ENCODE measurements at regions not wholly inside any gene's neighbourhood (a gene's known extent, or its start where the extent isn't known, plus 50 kb on each side); places are given as distances from the start of the nearest gene placed in this dataset.

GRCh38 chr14:44609201-44609600, 102.1 kb upstream of the FSCB start:
- Histone ChIP-seq H3K4me3 (no peak overlapping the region), H3K4me1 (no peaks in the 10 kb centered on the region), H3K9me3 (no peaks in the 10 kb centered on the region), H3K27ac (no peak overlapping the region), H3K4me2 (no peak overlapping the region)
- 16% methylated on average over 1 of the region's 1 CpG for WGBS (ENCODE audit: missing lambda C conversion rate)
- TF ChIP-seq FOXS1 (CRISPR knock-in tag; IDR thresholded peaks at IDR 0.05) = no peak
- no peak for TF ChIP-seq SMC3 (IDR thresholded peaks at IDR 0.05)
- TF ChIP-seq RCOR1 (IDR thresholded peaks at IDR 0.05; ENCODE audit: low read depth, low read length) = no peak
- TF ChIP-seq REST (IDR thresholded peaks at IDR 0.05) = no peak
- no peak for TF ChIP-seq POLR2AphosphoS2 (conservative IDR thresholded peaks at IDR 0.05; ENCODE audit: low read length)
- no peak for TF ChIP-seq NPAS2 (CRISPR knock-in tag; IDR thresholded peaks at IDR 0.05; ENCODE audit: borderline replicate concordance)
- TF ChIP-seq CEBPB (IDR thresholded peaks at IDR 0.05) = no peak
- TF ChIP-seq NFE2L2 (conservative IDR thresholded peaks at IDR 0.05; ENCODE audit: low read length) = no peak
- POLR2A ChIA-PET = no interaction called here
- CTCF ChIA-PET = interaction anchor here (0.6 kb wide), 1 partner anchor 89 kb away, joined by 3 read pairs; no protein-coding TSS in a partner anchor
- no peak for DNase-seq (ENCODE audit: low read depth in 1 of 2, low spot score in 1 of 2)
- FAIRE-seq = no peak
- no peak for ATAC-seq

GRCh38 chr14:44607701-44608100, 100.6 kb upstream of the FSCB start:
- ChIA-PET POLR2A (no interaction called here), CTCF (no interaction called here)
- FAIRE-seq = no peak
- ATAC-seq = no peak
- Histone ChIP-seq H3K9me3 (no peaks in the 10 kb centered on the region), H3K4me1 (no peaks in the 10 kb centered on the region), H3K27ac (no peak overlapping the region), H3K4me3 (no peak overlapping the region), H3K4me2 (no peak overlapping the region)
- 32% methylated on average over 1 of the region's 1 CpG for WGBS (ENCODE audit: missing lambda C conversion rate)
- DNase-seq (ENCODE audit: low read depth in 1 of 2, low spot score in 1 of 2) = no peak
- TF ChIP-seq NPAS2 (CRISPR knock-in tag; IDR thresholded peaks at IDR 0.05; ENCODE audit: borderline replicate concordance) = no peak
- TF ChIP-seq HOXB13 (CRISPR knock-in tag; IDR thresholded peaks at IDR 0.05; ENCODE audit: low read depth) = no peak
- no peak for TF ChIP-seq ZFP36 (IDR thresholded peaks at IDR 0.05; ENCODE audit: borderline replicate concordance, partially characterized antibody)
- no peak for TF ChIP-seq PHF8 (IDR thresholded peaks at IDR 0.05; ENCODE audit: borderline replicate concordance, low read depth)
- no peak for TF ChIP-seq PBX3 (IDR thresholded peaks at IDR 0.05)
- TF ChIP-seq ELK1 (IDR thresholded peaks at IDR 0.05; ENCODE audit: low read depth, low read length) = no peak
- no peak for TF ChIP-seq CBX8 (IDR thresholded peaks at IDR 0.05)
- TF ChIP-seq HDAC2 (IDR thresholded peaks at IDR 0.05) = no peak
- no peak for TF ChIP-seq MAZ (IDR thresholded peaks at IDR 0.05; ENCODE audit: borderline replicate concordance, low read depth, low read length)
- TF ChIP-seq SMC3 (IDR thresholded peaks at IDR 0.05) = no peak
- TF ChIP-seq CHD4 (IDR thresholded peaks at IDR 0.05; ENCODE audit: borderline replicate concordance) = no peak

GRCh38 chr14:44606576-44606975, 99.5 kb upstream of the FSCB start:
- ATAC-seq (no peak), FAIRE-seq (no peak), DNase-seq (ENCODE audit: low read depth in 1 of 2, low spot score in 1 of 2) (no peak)
- no peak overlapping the region for H3K4me2 ChIP-seq
- no peaks in the 10 kb centered on the region for H3K9me3 ChIP-seq
- H3K27ac ChIP-seq = no peak overlapping the region
- WGBS (ENCODE audit: missing lambda C conversion rate) = 8% methylated on average over 3 of the region's 3 CpGs
- no peaks in the 10 kb centered on the region for H3K4me1 ChIP-seq
- H3K4me3 ChIP-seq = no peak overlapping the region
- CTCF ChIA-PET = no interaction called here
- POLR2A ChIA-PET = no interaction called here
- TF ChIP-seq CEBPB (IDR thresholded peaks at IDR 0.05) = no peak
- TF ChIP-seq ZSCAN20 (CRISPR knock-in tag; IDR thresholded peaks at IDR 0.05) = no peak
- TF ChIP-seq HOXB13 (CRISPR knock-in tag; IDR thresholded peaks at IDR 0.05; ENCODE audit: low read depth) = no peak
- no peak for TF ChIP-seq HEYL (CRISPR knock-in tag; IDR thresholded peaks at IDR 0.05)
- TF ChIP-seq ATOH8 (CRISPR knock-in tag; IDR thresholded peaks at IDR 0.05; ENCODE audit: low read depth) = no peak
- TF ChIP-seq HOXB5 (CRISPR knock-in tag; IDR thresholded peaks at IDR 0.05) = no peak
- no peak for TF ChIP-seq MAFK (IDR thresholded peaks at IDR 0.05; ENCODE audit: partially characterized antibody)
- no peak for TF ChIP-seq MAX (IDR thresholded peaks at IDR 0.05)
- TF ChIP-seq RCOR1 (IDR thresholded peaks at IDR 0.05; ENCODE audit: low read depth, low read length) = no peak
- no peak for TF ChIP-seq REST (IDR thresholded peaks at IDR 0.05)
